Muscle layer of colon (tissue), 2 donors: ENCODE measurements at regions not wholly inside any gene's neighbourhood (a gene's known extent, or its start where the extent isn't known, plus 50 kb on each side); places are given as distances from the start of the nearest gene placed in this dataset.
"Not testable (repeated sequence)": the region's sequence is repeated elsewhere in the genome, so short reads cannot be mapped to it uniquely, and the experiment has no call there.

Experiments
- H3K27ac ChIP-seq: one replicate; pipeline ENCODE4 v1.7.0; 2013; ENCODE audit warnings: low read depth, mild to moderate bottlenecking, low read length, moderate library complexity
- H3K27me3 ChIP-seq, 2 donors: one replicate each; pipeline ENCODE4 v1.7.0; 2013; ENCODE audit warnings: low read length in 2 of 2, mild to moderate bottlenecking in 2 of 2; ENCODE audit not compliant: insufficient read depth in 2 of 2, control insufficient read depth in 1 of 2
- H3K36me3 ChIP-seq: one replicate; pipeline ENCODE4 v1.7.0; 2013; ENCODE audit warnings: mild to moderate bottlenecking, low read length; ENCODE audit not compliant: insufficient read depth
- H3K4me1 ChIP-seq: one replicate; pipeline ENCODE4 v1.7.0; 2013; ENCODE audit warnings: mild to moderate bottlenecking, low read length; ENCODE audit not compliant: insufficient read depth
- H3K4me3 ChIP-seq, 2 donors: one replicate each; pipeline ENCODE4 v1.7.0; 2013; ENCODE audit warnings: low read length in 2 of 2, low read depth in 1 of 2, mild to moderate bottlenecking in 1 of 2, moderate library complexity in 1 of 2
- H3K9ac ChIP-seq: one replicate; pipeline ENCODE4 v1.7.0; 2013; ENCODE audit warnings: low read length
- H3K9me3 ChIP-seq: one replicate; pipeline ENCODE4 v1.7.0; 2013; ENCODE audit warnings: mild to moderate bottlenecking, low read length
- donor health status: abdominal sarcoma.
- donor health status: Adenocarcinoma of cecum.

DNA sequence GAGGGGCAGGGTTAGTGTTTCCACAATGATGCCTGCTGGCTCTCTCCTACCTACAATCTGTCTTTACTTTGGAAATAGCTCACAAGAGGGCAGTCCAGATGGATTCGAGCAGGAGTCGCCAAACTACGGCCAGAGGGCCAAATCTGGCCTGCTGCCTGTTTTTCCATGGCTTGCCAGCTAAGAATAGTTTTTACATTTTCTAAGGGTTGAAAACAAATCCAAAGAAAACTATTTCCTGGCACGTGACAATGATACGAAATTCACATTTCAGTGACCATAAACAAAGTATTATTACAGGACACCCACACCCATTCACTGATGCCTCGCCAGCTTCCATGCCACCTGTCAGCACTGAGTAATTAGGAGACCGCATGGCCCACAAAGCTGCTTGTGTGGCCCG, 162.9 kb upstream of the WWC1 start:
- Histone ChIP-seq H3K4me3 (no peak overlapping the region), H3K27me3 (no peaks in the 10 kb centered on the region), H3K36me3 (no peaks in the 10 kb centered on the region), H3K4me1 (no peaks in the 10 kb centered on the region), H3K9ac (no peak overlapping the region), H3K27ac (no peak overlapping the region), H3K9me3 (no peaks in the 10 kb centered on the region)

- Histone ChIP-seq H3K36me3 (no peaks in the 10 kb centered on the region), H3K9me3 (no peaks in the 10 kb centered on the region), H3K27me3 (no peaks in the 10 kb centered on the region), H3K4me1 (no peaks in the 10 kb centered on the region), H3K4me3 (no peak overlapping the region), H3K9ac (no peak overlapping the region), H3K27ac (no peak overlapping the region)
Observed at GRCh38 chr5:168131519-168131918, 159.9 kb upstream of the WWC1 start.

DNA sequence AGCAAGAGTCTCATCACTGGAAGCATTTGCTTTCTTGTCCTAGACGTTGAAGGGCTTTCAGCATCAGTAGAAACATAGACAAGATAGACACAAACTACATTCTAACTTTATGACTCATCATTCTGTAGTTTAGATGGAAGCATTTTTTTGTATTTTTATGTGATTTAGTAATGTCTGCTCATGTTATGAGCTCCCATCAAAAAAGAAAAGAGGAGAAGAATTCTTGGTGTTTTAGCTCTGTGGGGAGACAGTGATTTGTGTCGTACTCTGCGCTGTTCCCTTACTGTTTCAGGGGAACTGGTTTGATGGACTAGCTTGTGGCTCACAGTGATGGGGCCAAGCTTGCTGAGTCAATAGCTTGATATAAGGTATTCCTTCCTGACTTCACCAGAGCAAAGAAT, 159.2 kb upstream of the WWC1 start:
- H3K27ac ChIP-seq = no peak overlapping the region
- H3K4me1 ChIP-seq = no peaks in the 10 kb centered on the region
- no peaks in the 10 kb centered on the region for H3K36me3 ChIP-seq
- H3K4me3 ChIP-seq = no peak overlapping the region
- no peak overlapping the region for H3K9ac ChIP-seq
- H3K27me3 ChIP-seq = no peaks in the 10 kb centered on the region
- no peaks in the 10 kb centered on the region for H3K9me3 ChIP-seq

- Histone ChIP-seq H3K27me3 (no peaks in the 10 kb centered on the region), H3K9me3 (no peaks in the 10 kb centered on the region), H3K4me3 (no peak overlapping the region), H3K9ac (no peak overlapping the region), H3K27ac (no peak overlapping the region), H3K4me1 (no peaks in the 10 kb centered on the region), H3K36me3 (no peaks in the 10 kb centered on the region)
Observed at GRCh38 chr5:168135897-168136296, 155.5 kb upstream of the WWC1 start.

- no peaks in the 10 kb centered on the region for H3K9me3 ChIP-seq
- H3K9ac ChIP-seq = no peak overlapping the region
- H3K4me3 ChIP-seq = no peak overlapping the region
- no peak overlapping the region for H3K27ac ChIP-seq
- no peaks in the 10 kb centered on the region for H3K4me1 ChIP-seq
- H3K36me3 ChIP-seq = no peaks in the 10 kb centered on the region
- no peaks in the 10 kb centered on the region for H3K27me3 ChIP-seq
Observed at GRCh38 chr5:168136340-168136739, 155.1 kb upstream of the WWC1 start.

- H3K9ac ChIP-seq = no peak overlapping the region
- H3K27ac ChIP-seq = no peak overlapping the region
- no peaks in the 10 kb centered on the region for H3K27me3 ChIP-seq
- no peaks in the 10 kb centered on the region for H3K36me3 ChIP-seq
- H3K4me3 ChIP-seq = no peak overlapping the region
- H3K9me3 ChIP-seq = no peaks in the 10 kb centered on the region
- no peaks in the 10 kb centered on the region for H3K4me1 ChIP-seq
Observed at GRCh38 chr5:168137265-168137664, 154.2 kb upstream of the WWC1 start.

DNA sequence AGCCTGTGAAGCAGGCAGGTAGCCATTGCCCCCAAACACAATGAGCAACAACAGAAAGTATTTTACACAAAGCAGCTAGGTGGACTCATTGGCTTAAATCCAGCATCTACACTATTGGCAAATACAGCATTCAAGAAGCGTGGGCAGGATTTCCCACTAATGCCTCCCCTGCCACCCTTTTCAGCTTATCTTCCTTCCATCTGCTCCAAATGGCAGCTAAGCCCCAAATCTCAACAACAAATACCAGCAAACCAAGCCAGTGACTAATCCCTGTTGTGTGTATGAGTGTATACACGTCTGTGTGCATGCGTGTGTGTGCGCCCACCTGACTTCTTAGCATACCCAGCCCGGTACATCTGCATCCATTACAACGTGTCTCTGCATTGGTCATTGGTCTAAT, 151.2 kb upstream of the WWC1 start:
- no peak overlapping the region for H3K9ac ChIP-seq
- H3K4me3 ChIP-seq = no peak overlapping the region
- H3K36me3 ChIP-seq = no peaks in the 10 kb centered on the region
- H3K4me1 ChIP-seq = no peaks in the 10 kb centered on the region
- H3K27me3 ChIP-seq = no peaks in the 10 kb centered on the region
- H3K9me3 ChIP-seq = no peaks in the 10 kb centered on the region
- no peak overlapping the region for H3K27ac ChIP-seq

DNA sequence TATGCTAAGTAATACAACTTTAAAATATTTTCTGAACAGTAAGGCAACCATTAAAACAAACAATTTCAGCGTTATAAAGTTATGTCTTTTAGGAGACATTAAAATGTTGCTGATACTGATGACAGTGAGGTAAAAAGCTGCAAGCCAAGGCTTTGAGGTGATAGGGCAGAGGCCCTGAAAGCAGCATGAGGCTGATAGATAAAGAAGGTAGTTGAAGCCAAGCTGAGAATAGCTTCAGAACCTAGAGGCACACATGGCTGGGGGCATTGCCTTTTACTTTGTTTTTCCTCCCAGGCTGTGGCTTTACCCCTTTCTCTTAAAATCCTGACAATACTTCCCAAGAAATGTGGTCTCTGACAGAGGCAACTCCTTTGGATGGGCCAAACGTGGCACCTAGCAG, 149.0 kb upstream of the WWC1 start:
- Histone ChIP-seq H3K4me1 (peaks cover 2% of the 10 kb centered on the region), H3K27me3 (no peaks in the 10 kb centered on the region), H3K4me3 (no peak overlapping the region), H3K9me3 (no peaks in the 10 kb centered on the region), H3K9ac (no peak overlapping the region), H3K36me3 (no peaks in the 10 kb centered on the region), H3K27ac (no peak overlapping the region)

DNA sequence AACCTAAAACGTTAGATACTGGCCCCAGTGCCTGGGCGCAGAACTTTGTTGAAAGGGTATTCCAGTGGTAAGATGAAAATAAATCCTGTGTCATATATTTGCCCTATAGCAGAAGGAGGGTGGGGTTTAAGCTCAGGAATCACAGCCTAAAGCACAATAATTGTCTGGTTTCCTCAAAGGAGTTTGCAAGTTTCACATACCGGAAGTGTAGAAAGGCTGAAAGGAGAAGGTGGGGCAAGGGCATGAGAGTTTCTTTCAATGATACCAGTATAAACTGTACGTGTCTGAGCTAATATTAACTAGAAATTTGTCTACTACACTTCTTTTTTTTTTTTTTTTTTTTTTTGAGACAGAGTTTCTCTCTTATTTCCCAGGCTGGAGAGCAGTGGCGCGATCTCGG, 147.9 kb upstream of the WWC1 start:
- H3K9ac ChIP-seq, H3K27me3 ChIP-seq, H3K27ac ChIP-seq: not testable (repeated sequence)

GRCh38 chr5:168147106-168147505, 144.3 kb upstream of the WWC1 start:
- peaks cover 13% of the 10 kb centered on the region for H3K4me1 ChIP-seq
- H3K36me3 ChIP-seq = no peaks in the 10 kb centered on the region
- H3K9ac ChIP-seq = no peak overlapping the region
- no peaks in the 10 kb centered on the region for H3K27me3 ChIP-seq
- H3K27ac ChIP-seq = no peak overlapping the region
- H3K9me3 ChIP-seq = no peaks in the 10 kb centered on the region
- no peak overlapping the region for H3K4me3 ChIP-seq

More for the DNA sequence above, 147.9 kb upstream of the WWC1 start:
- peaks cover 13% of the 10 kb centered on the region for H3K4me1 ChIP-seq
- H3K9me3 ChIP-seq, H3K4me3 ChIP-seq, H3K36me3 ChIP-seq: not testable (repeated sequence)

DNA sequence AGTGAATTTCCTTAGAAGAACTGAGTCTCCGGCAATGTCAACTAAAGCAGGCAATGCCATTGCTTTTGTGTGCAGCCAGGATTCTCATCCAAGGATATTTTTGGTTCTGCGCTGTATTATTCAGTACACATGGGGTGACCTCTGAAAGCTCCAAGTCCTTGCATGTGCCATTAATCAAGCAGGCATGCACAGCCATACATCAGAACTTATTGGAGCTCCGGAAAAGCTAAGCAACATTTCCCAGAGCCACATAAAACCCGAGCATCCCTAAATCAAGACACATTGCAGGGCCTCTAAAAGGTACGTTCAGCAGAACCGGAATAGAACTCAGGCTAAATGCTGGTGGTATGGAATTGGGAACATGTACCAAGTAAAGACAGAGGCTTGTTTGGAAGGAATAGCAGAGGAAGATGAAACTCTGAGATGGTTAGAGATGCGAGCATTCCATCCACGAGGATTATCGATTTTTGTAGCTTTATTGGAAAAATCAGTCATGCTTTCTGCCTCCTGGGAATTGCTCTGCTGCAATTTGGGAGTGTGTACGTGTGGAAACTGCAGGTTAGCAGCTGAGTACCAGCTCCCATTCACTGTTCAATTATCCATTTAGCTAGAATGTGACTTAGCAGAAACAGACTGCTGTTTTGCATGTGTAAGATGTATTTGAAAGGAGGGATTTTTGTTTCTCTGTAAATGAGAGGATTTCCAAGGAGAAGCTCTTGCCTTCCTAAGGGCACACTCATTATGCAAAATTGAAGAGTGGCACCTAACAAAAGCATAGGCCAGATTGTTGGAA, 143.7 kb upstream of the WWC1 start:
- no peak overlapping the region for H3K27ac ChIP-seq
- no peaks in the 10 kb centered on the region for H3K36me3 ChIP-seq
- no peak overlapping the region for H3K9ac ChIP-seq
- H3K27me3 ChIP-seq = no peaks in the 10 kb centered on the region
- no peaks in the 10 kb centered on the region for H3K9me3 ChIP-seq
- H3K4me3 ChIP-seq = no peak overlapping the region
- H3K4me1 ChIP-seq = peaks cover 13% of the 10 kb centered on the region

GRCh38 chr5:168151041-168151440, 140.4 kb upstream of the WWC1 start:
- Histone ChIP-seq H3K4me1 (peaks cover 13% of the 10 kb centered on the region), H3K4me3 (no peak overlapping the region), H3K9me3 (no peaks in the 10 kb centered on the region), H3K27me3 (no peaks in the 10 kb centered on the region), H3K27ac (no peak overlapping the region), H3K36me3 (no peaks in the 10 kb centered on the region), H3K9ac (no peak overlapping the region)
